Neural progenitor cell (in vitro differentiated cells): ENCODE measurements at regions not wholly inside any gene's neighbourhood (a gene's known extent, or its start where the extent isn't known, plus 50 kb on each side); places are given as distances from the start of the nearest gene placed in this dataset.

Experiments used
- CTCF ChIP-seq: fragments of 200-600 bp; sonication (generic); IDR thresholded peaks from 2 replicates; pipeline ENCODE4 v1.5.1; 2017; ENCODE audit warnings: antibody characterized with exemption, mild to moderate bottlenecking
- EZH2 ChIP-seq: fragments of 200-600 bp; sonication (generic); IDR thresholded peaks from 2 replicates; pipeline ENCODE4 v1.6.1; 2017; ENCODE audit warnings: antibody characterized with exemption, mild to moderate bottlenecking, moderate library complexity

- TF ChIP-seq CTCF (no peak), EZH2 (no peak)
Observed at GRCh38 chr12:66736931-66737330, 58.1 kb upstream of the GRIP1 start.
